Motor neuron (in vitro differentiated cells): ENCODE measurements at regions not wholly inside any gene's neighbourhood (a gene's known extent, or its start where the extent isn't known, plus 50 kb on each side); places are given as distances from the start of the nearest gene placed in this dataset.

Source experiments
- ATAC-seq, 8 experiments: fragments of 200-7000 bp; cut with Tn5 transposase; replicated peaks in 6 of 8; 2 replicates each; pipeline ENCODE4 v1.8.0; 2021; ENCODE audit warnings: mild to moderate bottlenecking in 8 of 8, moderate library complexity in 8 of 8
- H3K27ac ChIP-seq, 2 donors: fragments of 250-450 bp; sonication (Bioruptor Pico); 2 replicates each; pipeline ENCODE4 v1.9.0; 2021; ENCODE audit warnings: antibody characterized with exemption in 2 of 2, mild to moderate bottlenecking in 2 of 2, moderate library complexity in 1 of 2
- H3K4me1 ChIP-seq, 2 donors: fragments of 250-450 bp; sonication (Bioruptor Pico); replicated peaks in 1 of 2; 2 replicates each; pipeline ENCODE4 v1.6.1; 2021; ENCODE audit warnings: antibody characterized with exemption in 2 of 2, mild to moderate bottlenecking in 2 of 2, moderate library complexity in 1 of 2
- H3K4me3 ChIP-seq, 5 donors: fragments of 250-450 bp; sonication (Bioruptor Pico); 2 replicates each; pipeline ENCODE4 v1.9.0; 2021; ENCODE audit warnings: antibody characterized with exemption in 5 of 5, mild to moderate bottlenecking in 5 of 5, moderate library complexity in 4 of 5
- WGBS, 10 experiments: fragments of 450-650 bp; shearing (Covaris generic); methylation state at CpG; one replicate each; pipeline ENCODE4 v1.0.0; 2022; 5-methylcytosine and 5-hydroxymethylcytosine counted together
- in situ Hi-C, 9 experiments: fragments of 400-800 bp; cut with MboI; loops; one replicate each; pipeline ENCODE4 v1.15.0; 2021; ENCODE audit warnings: low sequenced_read_pairs in 9 of 9, low pct_unique_long_range_greater_than_20kb in 2 of 9; ENCODE audit not compliant: unreplicated experiment in 9 of 9

DNA sequence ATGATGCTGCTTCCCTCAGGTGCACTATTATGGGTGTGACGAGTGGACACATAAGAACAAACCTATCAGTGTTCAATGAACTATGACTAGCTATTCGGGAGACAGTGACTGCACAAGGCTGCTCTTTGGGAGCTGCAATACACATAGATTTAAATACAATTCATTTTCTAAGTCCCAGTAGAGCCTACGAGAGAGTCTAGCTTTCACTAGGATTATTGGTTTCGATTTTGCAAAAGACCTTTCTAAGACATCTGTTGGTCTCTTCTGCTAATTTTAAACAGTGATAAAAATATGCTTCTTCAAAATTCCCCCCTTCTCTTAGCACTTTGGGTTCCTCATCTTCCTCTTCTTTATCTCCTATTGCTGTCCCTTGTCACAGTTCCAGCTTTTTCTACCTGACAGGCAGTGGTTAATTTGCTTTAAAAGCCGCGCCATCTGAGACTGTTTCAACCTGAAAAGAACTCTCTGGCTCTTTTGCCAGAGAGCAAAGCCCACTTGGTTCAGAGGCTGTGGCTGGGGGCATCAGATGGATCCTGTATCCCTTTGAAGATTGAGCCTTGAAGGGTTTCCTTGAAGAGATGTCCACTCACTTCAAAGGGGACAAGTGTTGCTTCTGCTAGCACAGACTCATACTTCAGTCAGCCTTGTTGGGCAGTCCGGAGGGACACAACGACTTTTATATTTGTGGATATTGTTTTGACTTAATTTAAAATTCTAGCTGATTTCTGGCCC, 241.5 kb downstream of the MAN2A1 start:
- in situ Hi-C loops, result no loop called here
- ATAC-seq, result no peak
- WGBS, 10 experiments, result 67 to 100% (median 81%) methylated on average over 1 to 8 of the region's 8 CpGs
- H3K27ac ChIP-seq, result no peak overlapping the region
- H3K4me1 ChIP-seq, result peaks cover 3 to 9% of the 10 kb centered on the region in 2 donors
- H3K4me3 ChIP-seq, result no peak overlapping the region

DNA sequence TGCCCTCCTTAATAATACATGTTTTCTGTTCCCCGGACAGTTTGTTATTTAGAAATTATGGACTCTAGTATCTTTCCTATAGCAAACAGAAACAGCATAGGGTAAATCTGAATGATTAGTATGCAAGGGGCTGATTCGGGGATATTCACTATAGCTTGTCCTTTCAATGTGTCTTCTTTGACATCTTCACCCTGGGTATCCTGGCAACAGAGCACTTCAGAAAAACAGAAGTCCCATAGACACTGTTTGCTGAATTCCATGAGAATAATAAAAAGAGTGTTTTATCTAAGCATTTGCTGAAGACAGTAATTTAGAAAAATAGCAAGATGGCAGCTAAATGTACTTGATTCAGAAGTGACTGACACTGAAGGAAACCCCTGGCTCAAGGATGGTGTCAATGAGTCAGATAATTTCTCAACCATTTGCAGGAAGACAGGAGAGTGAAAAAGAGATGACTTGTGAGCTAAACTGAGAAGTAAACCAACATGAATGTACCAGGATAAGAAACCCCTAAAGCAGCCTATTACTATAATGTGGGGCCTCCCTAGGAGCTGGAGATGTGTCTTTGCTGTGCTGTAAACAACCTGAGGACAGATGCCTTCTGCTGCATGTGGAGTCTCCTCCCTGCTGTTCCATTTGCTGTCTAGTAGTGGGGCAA, 246.2 kb downstream of the MAN2A1 start:
- 34 to 92% (median 51%) methylated on average over 1 to 2 of the region's 2 CpGs; no CpG with 5 or more reads in 2 of the 10 experiments for WGBS, 10 experiments
- Histone ChIP-seq H3K27ac (no peak overlapping the region), H3K4me1 (peaks cover 0 to 8% of the 10 kb centered on the region in 2 donors), H3K4me3 (no peak overlapping the region)
- in situ Hi-C loops, result no loop called here
- peak in 3 of 8 experiments; percentile 51 to 90 (median 63) for ATAC-seq

DNA sequence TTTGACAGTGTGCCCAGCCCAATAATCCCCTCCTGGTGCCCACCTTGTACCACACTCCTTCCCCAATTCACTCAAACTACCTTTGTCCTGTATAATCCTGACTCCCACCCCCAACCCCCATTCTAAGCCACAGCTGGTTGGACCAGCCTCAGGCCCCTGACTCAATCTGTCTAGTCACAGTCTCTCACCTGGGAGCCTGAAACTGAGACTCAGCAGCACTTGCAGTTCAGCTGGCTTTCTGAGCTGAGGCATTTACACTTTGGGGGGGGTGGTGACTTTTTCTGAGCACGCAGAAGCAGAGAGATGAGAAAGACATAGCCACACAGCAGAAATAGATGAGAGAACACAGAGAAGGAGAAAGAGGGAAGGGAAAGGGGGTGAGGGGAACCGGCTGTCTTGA, 247.3 kb downstream of the MAN2A1 start:
- H3K4me3 ChIP-seq, result no peak overlapping the region
- 0 to 100% (median 96%) methylated on average over 1 to 2 of the region's 2 CpGs; no CpG with 5 or more reads in 2 of the 10 experiments for WGBS, 10 experiments
- no peak overlapping the region for H3K27ac ChIP-seq
- in situ Hi-C loops, result no loop called here
- no peak for ATAC-seq
- peaks cover 0 to 8% of the 10 kb centered on the region in 2 donors for H3K4me1 ChIP-seq

DNA sequence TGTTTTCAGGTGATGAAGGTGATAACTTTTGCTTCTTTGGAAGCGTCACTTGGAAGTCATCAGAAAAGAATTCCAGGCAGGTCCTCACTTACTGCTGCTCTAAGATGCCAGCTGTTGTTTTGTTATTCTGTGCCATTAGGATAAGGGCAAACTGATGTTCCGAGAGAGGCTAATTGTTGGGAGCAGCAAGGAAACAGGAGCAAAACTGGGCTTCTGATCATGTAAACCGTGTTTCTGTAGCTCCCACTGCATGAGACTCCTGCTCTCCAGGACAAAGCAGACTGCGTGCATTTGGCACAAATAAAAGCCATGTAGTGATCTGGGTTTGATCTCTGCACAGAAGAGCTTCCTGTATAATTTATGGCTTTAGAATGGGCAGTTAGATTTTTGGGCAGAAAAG, 248.2 kb downstream of the MAN2A1 start:
- in situ Hi-C loops, result no loop called here
- H3K4me1 ChIP-seq, result peaks cover 0 to 8% of the 10 kb centered on the region in 2 donors
- H3K4me3 ChIP-seq, result no peak overlapping the region
- no peak for ATAC-seq
- 0 to 100% (median 84%) methylated on average over 1 to 4 of the region's 4 CpGs; no CpG with 5 or more reads in 1 of the 10 experiments for WGBS, 10 experiments
- H3K27ac ChIP-seq, result no peak overlapping the region

DNA sequence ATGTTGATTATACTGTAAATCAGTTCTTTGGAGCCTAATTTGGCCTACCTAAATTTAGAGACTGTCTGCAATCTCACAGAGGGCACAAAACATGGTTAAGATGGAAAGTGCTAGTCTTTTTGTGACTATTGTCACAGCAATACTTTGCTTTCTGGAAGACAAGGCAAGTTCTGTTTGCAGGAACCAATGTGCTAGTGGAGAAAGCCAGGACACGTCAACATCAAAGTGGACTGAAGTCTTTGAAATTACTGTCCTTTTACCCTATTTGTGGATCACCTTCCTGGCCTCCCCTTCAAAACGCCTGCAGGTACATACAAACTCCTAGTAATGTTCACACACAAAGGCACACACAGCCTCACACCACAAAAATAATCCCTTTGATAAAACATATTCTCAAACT, 248.7 kb downstream of the MAN2A1 start:
- H3K27ac ChIP-seq, result no peak overlapping the region
- 43 to 90% (median 74%) methylated on average over 1 to 2 of the region's 2 CpGs; no CpG with 5 or more reads in 2 of the 10 experiments for WGBS, 10 experiments
- no peak for ATAC-seq
- no peak overlapping the region for H3K4me3 ChIP-seq
- H3K4me1 ChIP-seq, result peaks cover 0 to 8% of the 10 kb centered on the region in 2 donors
- in situ Hi-C loops, result no loop called here

DNA sequence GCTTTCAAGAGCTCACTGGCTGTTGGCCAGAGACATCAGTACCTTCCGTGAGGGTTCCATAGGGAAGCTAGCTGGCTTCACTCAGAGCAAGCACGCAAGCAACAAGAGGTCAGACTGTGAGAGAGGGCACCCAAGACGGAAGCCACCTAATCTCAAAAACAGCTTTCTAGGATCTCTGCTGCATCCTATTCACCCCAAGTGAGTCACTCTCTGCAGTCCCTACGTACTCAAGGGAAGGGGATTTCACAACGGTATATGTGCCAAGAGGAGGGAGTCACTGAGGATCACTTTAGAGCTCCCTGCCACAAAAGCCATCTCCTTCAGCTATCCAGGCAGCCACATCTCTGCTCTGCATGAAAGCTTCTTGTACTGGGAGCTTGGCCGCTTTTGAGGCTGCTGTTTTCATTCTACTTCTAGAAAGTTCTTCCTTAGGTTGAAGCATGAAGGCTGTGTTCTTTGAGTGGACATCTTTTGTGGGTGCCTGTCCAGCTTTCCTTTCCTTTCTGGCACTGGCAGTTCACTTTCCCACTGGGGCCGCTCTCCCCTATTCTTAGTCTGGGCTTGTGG, 249.5 kb downstream of the MAN2A1 start:
- in situ Hi-C loops, result no loop called here
- Histone ChIP-seq H3K27ac (no peak overlapping the region), H3K4me1 (peaks cover 0 to 8% of the 10 kb centered on the region in 2 donors), H3K4me3 (no peak overlapping the region)
- 17 to 100% (median 80%) methylated on average over 1 to 6 of the region's 7 CpGs; no CpG with 5 or more reads in 2 of the 10 experiments for WGBS, 10 experiments
- no peak for ATAC-seq

DNA sequence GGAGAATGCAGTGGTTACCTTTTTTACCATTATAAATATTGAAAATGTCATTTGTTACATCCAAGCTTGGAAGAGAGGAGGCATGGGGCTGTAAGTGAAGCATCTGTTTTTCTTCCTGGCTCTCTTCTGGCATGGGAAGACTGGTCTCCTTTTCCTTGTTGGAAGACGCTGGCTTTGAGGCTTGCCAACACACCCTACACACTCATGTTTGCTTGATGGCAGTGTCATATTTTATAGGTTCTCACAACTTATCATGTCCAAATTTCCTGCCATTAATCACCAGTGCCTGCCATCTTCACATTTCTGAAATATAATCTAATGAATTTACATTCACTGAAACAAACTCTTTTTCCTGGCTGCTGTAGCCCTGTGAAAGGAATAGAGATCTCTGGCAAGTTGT, 252.9 kb downstream of the MAN2A1 start:
- Histone ChIP-seq H3K4me3 (no peak overlapping the region), H3K4me1 (no peaks in the 10 kb centered on the region), H3K27ac (no peak overlapping the region)
- in situ Hi-C loops, result no loop called here
- no peak for ATAC-seq
- 0 to 100% (median 58%) methylated on average over 1 of the region's 1 CpG; no CpG with 5 or more reads in 6 of the 10 experiments for WGBS, 10 experiments

DNA sequence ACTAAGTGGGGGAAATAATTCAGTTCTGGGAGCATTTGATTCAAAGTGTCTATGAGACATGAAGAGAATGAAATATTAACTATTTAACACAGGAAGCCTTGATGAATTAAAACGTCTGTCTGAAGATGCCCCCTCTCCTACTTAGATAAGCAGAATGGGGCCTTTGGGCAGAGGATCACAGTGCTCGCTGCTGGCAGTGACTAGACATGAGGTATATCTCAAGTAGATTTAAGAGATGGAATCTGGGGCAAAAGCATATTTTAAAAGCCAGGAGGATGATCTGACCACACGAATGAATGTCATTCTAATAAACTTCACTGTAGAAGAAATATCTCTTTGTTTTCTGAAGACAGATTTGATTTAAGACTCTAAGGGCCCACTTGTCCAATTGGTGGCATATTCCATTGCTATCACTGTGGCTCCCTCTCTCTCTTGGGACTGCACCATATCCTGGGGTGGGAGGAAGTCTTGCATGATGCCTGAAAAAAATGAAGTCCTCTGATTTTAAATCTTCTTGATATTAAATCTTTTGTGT, 254.0 kb downstream of the MAN2A1 start:
- ATAC-seq, result no peak
- in situ Hi-C loops, result no loop called here
- no peaks in the 10 kb centered on the region for H3K4me1 ChIP-seq
- no peak overlapping the region for H3K4me3 ChIP-seq
- H3K27ac ChIP-seq, result no peak overlapping the region
- whole genome bisulfite sequencing, 10 experiments, result 0 to 95% (median 79%) methylated on average over 1 to 3 of the region's 3 CpGs; no CpG with 5 or more reads in 2 of the 10 experiments

DNA sequence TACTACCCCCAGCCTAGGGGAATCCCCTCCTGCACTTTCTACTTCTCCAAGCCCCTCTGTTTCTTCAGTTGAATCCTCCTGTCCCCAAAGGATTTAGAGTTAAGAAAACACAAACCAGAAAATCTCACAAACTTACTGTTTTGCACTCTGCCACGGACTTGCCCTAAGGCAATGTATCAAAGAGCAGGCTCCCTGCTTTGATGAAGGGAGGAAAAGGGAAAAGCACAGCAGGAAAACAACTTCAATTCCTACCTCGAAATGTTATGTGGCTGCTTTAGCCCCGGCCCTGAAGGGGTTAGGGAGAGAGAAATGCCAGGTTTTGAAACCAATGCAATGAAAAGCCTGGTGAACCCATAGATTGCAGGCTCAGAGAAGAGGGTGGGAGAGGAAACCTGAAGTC, 254.7 kb downstream of the MAN2A1 start:
- ATAC-seq, result no peak
- in situ Hi-C loops, result no loop called here
- H3K4me1 ChIP-seq, result no peaks in the 10 kb centered on the region
- WGBS, 10 experiments, result 0 to 80% (median 40%) methylated on average over 1 to 3 of the region's 3 CpGs; no CpG with 5 or more reads in 3 of the 10 experiments
- no peak overlapping the region for H3K4me3 ChIP-seq
- no peak overlapping the region for H3K27ac ChIP-seq

DNA sequence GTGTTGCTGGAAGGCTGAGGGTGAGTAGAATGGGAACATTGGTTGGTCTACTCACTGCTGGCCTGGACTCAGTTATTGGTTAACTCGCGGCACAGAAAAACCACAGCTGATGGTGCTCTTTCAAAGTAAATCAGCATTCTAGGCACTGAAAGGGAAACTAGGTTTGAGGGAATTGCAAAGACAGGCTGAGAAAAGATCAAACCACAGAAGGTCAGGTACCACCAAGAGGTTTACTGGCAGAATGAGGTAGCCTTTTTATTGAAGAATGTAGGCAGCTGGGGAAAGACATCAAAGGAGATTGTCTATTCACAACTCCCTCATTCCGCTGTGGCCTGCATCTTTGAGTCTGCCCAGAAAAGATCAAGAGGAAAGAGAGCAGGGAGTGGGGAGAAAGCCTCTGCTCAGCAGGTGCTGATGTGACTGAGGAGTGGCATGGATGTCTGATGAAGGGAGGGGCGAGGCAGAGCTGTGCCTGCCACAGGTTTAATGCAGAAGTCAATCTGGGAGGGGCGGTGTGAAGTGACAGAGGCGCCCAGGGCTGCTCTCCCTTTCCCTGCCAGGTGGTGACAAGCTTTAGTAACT, 255.5 kb downstream of the MAN2A1 start:
- WGBS, 10 experiments, result 0 to 88% (median 58%) methylated on average over 2 to 4 of the region's 6 CpGs; no CpG with 5 or more reads in 2 of the 10 experiments
- Histone ChIP-seq H3K4me3 (no peak overlapping the region), H3K4me1 (no peaks in the 10 kb centered on the region), H3K27ac (no peak overlapping the region)
- no peak for ATAC-seq
- in situ Hi-C loops, result no loop called here

DNA sequence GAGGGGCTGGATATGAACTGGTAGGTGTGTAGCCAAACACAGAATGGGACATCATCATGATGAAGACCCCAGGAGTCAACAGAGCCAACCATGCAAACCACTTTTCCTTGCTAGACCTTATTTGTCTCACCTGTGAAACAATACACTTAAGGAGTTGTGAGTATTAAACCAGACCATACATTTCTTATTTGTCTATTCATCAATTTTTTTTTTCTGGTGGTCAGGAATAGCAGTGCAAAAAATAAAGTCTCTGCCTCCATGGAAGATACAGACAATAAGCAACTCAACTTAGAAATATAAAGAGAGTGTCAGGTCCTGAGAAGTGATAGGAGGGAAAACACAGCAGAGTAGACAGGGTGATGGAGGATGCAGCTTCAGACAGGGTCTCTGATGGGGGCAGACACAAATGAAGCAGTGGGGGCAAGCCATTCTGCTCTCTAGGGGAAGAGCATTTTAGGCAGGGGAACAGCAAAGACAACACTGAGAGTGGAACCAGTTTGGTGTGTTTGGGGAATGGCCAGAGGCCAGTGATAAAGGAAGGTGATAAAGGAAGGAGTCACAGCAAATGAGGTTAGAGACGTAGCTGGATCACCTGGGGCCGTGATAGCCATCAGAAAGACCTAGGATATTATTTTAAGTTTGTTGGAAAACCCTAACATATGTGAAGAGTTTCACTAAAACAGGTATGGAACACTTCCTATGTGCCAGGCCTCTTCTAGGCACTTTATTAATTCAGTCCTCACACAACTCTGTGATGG, 256.2 kb downstream of the MAN2A1 start:
- WGBS, 10 experiments, result 0 to 100% (median 92%) methylated on average over 1 to 2 of the region's 2 CpGs; no CpG with 5 or more reads in 3 of the 10 experiments
- no peaks in the 10 kb centered on the region for H3K4me1 ChIP-seq
- ATAC-seq, result no peak
- H3K4me3 ChIP-seq, result no peak overlapping the region
- H3K27ac ChIP-seq, result no peak overlapping the region
- in situ Hi-C loops, result no loop called here

DNA sequence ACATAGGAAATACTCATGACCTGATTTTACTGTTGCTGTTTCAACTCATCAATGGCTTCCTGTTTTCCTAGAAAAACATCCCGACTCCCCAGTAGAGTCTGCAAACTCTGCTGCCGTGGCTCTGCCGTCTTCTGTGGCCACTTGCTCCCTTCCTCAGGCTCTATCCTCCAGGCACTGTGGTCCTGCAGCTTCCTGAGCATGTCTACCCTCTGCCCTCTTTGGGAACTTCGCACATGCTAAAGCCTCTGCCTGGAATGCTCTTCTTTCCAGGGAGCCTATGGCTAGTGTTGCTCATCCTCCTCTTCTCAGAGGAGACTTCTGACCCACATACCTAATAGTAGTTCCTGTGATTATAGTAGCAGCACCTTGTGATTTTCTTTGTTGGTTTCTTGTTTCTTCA, 256.9 kb downstream of the MAN2A1 start:
- no peak overlapping the region for H3K4me3 ChIP-seq
- no peak for ATAC-seq
- in situ Hi-C loops, result no loop called here
- WGBS, 10 experiments, result 50 to 95% (median 90%) methylated on average over 1 to 4 of the region's 4 CpGs; no CpG with 5 or more reads in 5 of the 10 experiments
- H3K27ac ChIP-seq, result no peak overlapping the region
- no peaks in the 10 kb centered on the region for H3K4me1 ChIP-seq
